ENCODE measurements at regions not wholly inside any gene's neighbourhood (a gene's known extent, or its start where the extent isn't known, plus 50 kb on each side); places are given as distances from the start of the nearest gene placed in this dataset.

- CTCF ChIA-PET (ENCODE audit: unreplicated experiment) = no interaction called here
These were observed 191.9 kb upstream of the PWP1 start for GRCh38 chr12:107493666-107494065.

GRCh38 chr12:107494331-107494730, 191.3 kb upstream of the PWP1 start:
- Histone ChIP-seq H4K20me1 (ENCODE audit: insufficient read depth, low read length) (no peaks in the 10 kb centered on the region), H3K4me2 (ENCODE audit: low read length) (no peak overlapping the region), H3K27ac (ENCODE audit: low read depth, low read length, poor library complexity, severe bottlenecking) (no peak overlapping the region), H3K79me2 (ENCODE audit: insufficient read depth, low read depth, low read length) (no peaks in the 10 kb centered on the region), H3K9me2 (ENCODE audit: insufficient read depth, low read length) (no peaks in the 10 kb centered on the region), H2AFZ (ENCODE audit: low read length) (no peak overlapping the region), H3K9me3 (ENCODE audit: low read length) (no peaks in the 10 kb centered on the region), H3K4me1 (ENCODE audit: insufficient read depth, low read length, poor library complexity, severe bottlenecking) (peaks cover 47% of the 10 kb centered on the region), H3K4me3 (ENCODE audit: low read depth, low read length, poor library complexity, severe bottlenecking) (no peak overlapping the region), H3K36me3 (ENCODE audit: insufficient read depth, low read length) (no peaks in the 10 kb centered on the region)
- CTCF ChIA-PET (ENCODE audit: unreplicated experiment) = no interaction called here
- DNase-seq (ENCODE audit: low spot score) = no peak
- no TSS peak for BruUV-seq (replicated peaks)
- POLR2A ChIA-PET = interaction anchor here (0.6 to 0.7 kb wide), 2 partner anchors 23 to 1602 kb away, joined by 3 read pairs; no protein-coding TSS in a partner anchor
- intact Hi-C loops (cut with micrococcal nuclease; ENCODE audit: unreplicated experiment) = no loop called here
- TF ChIP-seq CTCF (conservative IDR thresholded peaks at IDR 0.05; ENCODE audit: low read length) (no peak), EZH2phosphoT487 (IDR thresholded peaks at IDR 0.05; ENCODE audit: borderline replicate concordance, low read depth, low read length) (no peak)

More at GRCh38 chr12:107493666-107494065, 191.9 kb upstream of the PWP1 start:
- POLR2A ChIA-PET = interaction anchor here (0.6 to 0.7 kb wide), 2 partner anchors 22 to 1601 kb away, joined by 3 read pairs; no protein-coding TSS in a partner anchor
- peak overlapping the region; percentile 40; the same call in 1 of the 2 replicates for H2AFZ ChIP-seq (ENCODE audit: low read length)
- H3K9me3 ChIP-seq (ENCODE audit: low read length) = no peaks in the 10 kb centered on the region
- peaks cover 53% of the 10 kb centered on the region for H3K4me1 ChIP-seq (ENCODE audit: insufficient read depth, low read length, poor library complexity, severe bottlenecking)
- H4K20me1 ChIP-seq (ENCODE audit: insufficient read depth, low read length) = no peaks in the 10 kb centered on the region
- H3K9me2 ChIP-seq (ENCODE audit: insufficient read depth, low read length) = no peaks in the 10 kb centered on the region
- TF ChIP-seq EZH2phosphoT487 (IDR thresholded peaks at IDR 0.05; ENCODE audit: borderline replicate concordance, low read depth, low read length) (no peak), CTCF (conservative IDR thresholded peaks at IDR 0.05; ENCODE audit: low read length) (no peak)
- no peak for DNase-seq (ENCODE audit: low spot score)
- H3K79me2 ChIP-seq (ENCODE audit: insufficient read depth, low read depth, low read length) = no peaks in the 10 kb centered on the region
- H3K4me3 ChIP-seq (ENCODE audit: low read depth, low read length, poor library complexity, severe bottlenecking) = peak overlapping the region; percentile 16
- intact Hi-C loops (cut with micrococcal nuclease; ENCODE audit: unreplicated experiment) = no loop called here
- BruUV-seq (replicated peaks) = no TSS peak
- H3K4me2 ChIP-seq (ENCODE audit: low read length) = peak overlapping the region; percentile 63
- peak overlapping the region; percentile 82 for H3K27ac ChIP-seq (ENCODE audit: low read depth, low read length, poor library complexity, severe bottlenecking)
- H3K36me3 ChIP-seq (ENCODE audit: insufficient read depth, low read length) = no peaks in the 10 kb centered on the region

- CTCF ChIA-PET (ENCODE audit: unreplicated experiment) = no interaction called here
These were observed 190.0 kb upstream of the PWP1 start for GRCh38 chr12:107495604-107496003.

More at GRCh38 chr12:107495604-107496003, 190.0 kb upstream of the PWP1 start:
- Histone ChIP-seq H3K4me3 (ENCODE audit: low read depth, low read length, poor library complexity, severe bottlenecking) (no peak overlapping the region), H3K9me2 (ENCODE audit: insufficient read depth, low read length) (no peaks in the 10 kb centered on the region), H4K20me1 (ENCODE audit: insufficient read depth, low read length) (no peaks in the 10 kb centered on the region), H3K27ac (ENCODE audit: low read depth, low read length, poor library complexity, severe bottlenecking) (no peak overlapping the region), H3K36me3 (ENCODE audit: insufficient read depth, low read length) (no peaks in the 10 kb centered on the region), H3K9me3 (ENCODE audit: low read length) (no peaks in the 10 kb centered on the region), H2AFZ (ENCODE audit: low read length) (no peak overlapping the region), H3K4me1 (ENCODE audit: insufficient read depth, low read length, poor library complexity, severe bottlenecking) (peaks cover 34% of the 10 kb centered on the region), H3K4me2 (ENCODE audit: low read length) (no peak overlapping the region), H3K79me2 (ENCODE audit: insufficient read depth, low read depth, low read length) (no peaks in the 10 kb centered on the region)
- TF ChIP-seq EZH2phosphoT487 (IDR thresholded peaks at IDR 0.05; ENCODE audit: borderline replicate concordance, low read depth, low read length) (no peak), CTCF (conservative IDR thresholded peaks at IDR 0.05; ENCODE audit: low read length) (no peak)
- intact Hi-C loops (cut with micrococcal nuclease; ENCODE audit: unreplicated experiment) = no loop called here
- no peak for DNase-seq (ENCODE audit: low spot score)
- POLR2A ChIA-PET = interaction anchor here (0.7 kb wide), 1 partner anchor 792 kb away, joined by 4 read pairs; no protein-coding TSS in a partner anchor
- BruUV-seq (replicated peaks) = no TSS peak
